ENCODE measurements at regions not wholly inside any gene's neighbourhood (a gene's known extent, or its start where the extent isn't known, plus 50 kb on each side); places are given as distances from the start of the nearest gene placed in this dataset.

GRCh38 chr13:85260896-85261295 is 538.3 kb downstream of the SLITRK6 start:
- Histone ChIP-seq H3K36me3 (ENCODE audit: insufficient read depth, low read length) (no peaks in the 10 kb centered on the region), H3K79me2 (ENCODE audit: insufficient read depth, low read length) (no peaks in the 10 kb centered on the region), H3K4me3 (ENCODE audit: insufficient read depth, low read depth, low read length) (no peak overlapping the region), H3K4me1 (ENCODE audit: insufficient read depth, low read length) (no peaks in the 10 kb centered on the region), H3K27ac (ENCODE audit: low read depth, low read length) (no peak overlapping the region), H3K4me2 (ENCODE audit: low read length) (no peak overlapping the region), H3K27me3 (ENCODE audit: insufficient read depth, low read length) (no peaks in the 10 kb centered on the region), H3K9ac (ENCODE audit: low read length) (no peak overlapping the region), H2AFZ (ENCODE audit: low read depth, low read length) (no peak overlapping the region), H3K9me3 (ENCODE audit: insufficient read depth, low read depth, low read length) (no peaks in the 10 kb centered on the region), H4K20me1 (ENCODE audit: insufficient read depth, low read length) (no peaks in the 10 kb centered on the region)
- Mint-ChIP-seq H3K27me3 (ENCODE audit: low read depth, unreplicated experiment) (no peaks in the 10 kb centered on the region), H3K4me3 (ENCODE audit: unreplicated experiment) (no peak overlapping the region), H3K27ac (ENCODE audit: unreplicated experiment) (no peak overlapping the region), H3K36me3 (ENCODE audit: low read depth, unreplicated experiment) (no peaks in the 10 kb centered on the region), H3K4me1 (ENCODE audit: low read depth, unreplicated experiment) (no peaks in the 10 kb centered on the region), H3K9me3 (ENCODE audit: unreplicated experiment) (no peaks in the 10 kb centered on the region)
- DNase-seq (ENCODE audit: low read depth), result no peak
- TF ChIP-seq CTCF (IDR thresholded peaks at IDR 0.05; ENCODE audit: insufficient read depth, low read depth, low read length), result no peak
- TF ChIP-seq EZH2 (IDR thresholded peaks at IDR 0.05; ENCODE audit: insufficient read depth, low read length), result no peak
- no peak for FAIRE-seq

- Histone ChIP-seq H3K79me2 (ENCODE audit: insufficient read depth, low read length) (no peaks in the 10 kb centered on the region), H3K9ac (ENCODE audit: low read length) (no peak overlapping the region), H3K36me3 (ENCODE audit: insufficient read depth, low read length) (no peaks in the 10 kb centered on the region), H3K4me3 (ENCODE audit: insufficient read depth, low read depth, low read length) (no peak overlapping the region), H2AFZ (ENCODE audit: low read depth, low read length) (no peak overlapping the region), H3K9me3 (ENCODE audit: insufficient read depth, low read depth, low read length) (no peaks in the 10 kb centered on the region), H3K4me1 (ENCODE audit: insufficient read depth, low read length) (no peaks in the 10 kb centered on the region), H3K27ac (ENCODE audit: low read depth, low read length) (no peak overlapping the region), H3K4me2 (ENCODE audit: low read length) (no peak overlapping the region), H4K20me1 (ENCODE audit: insufficient read depth, low read length) (no peaks in the 10 kb centered on the region), H3K27me3 (ENCODE audit: insufficient read depth, low read length) (no peaks in the 10 kb centered on the region)
- TF ChIP-seq EZH2 (IDR thresholded peaks at IDR 0.05; ENCODE audit: insufficient read depth, low read length) (no peak), CTCF (IDR thresholded peaks at IDR 0.05; ENCODE audit: insufficient read depth, low read depth, low read length) (no peak)
- DNase-seq (ENCODE audit: low read depth) (no peak), FAIRE-seq (no peak)
- no peaks in the 10 kb centered on the region for H3K36me3 Mint-ChIP-seq (ENCODE audit: low read depth, unreplicated experiment)
- peaks cover 6% of the 10 kb centered on the region for H3K9me3 Mint-ChIP-seq (ENCODE audit: unreplicated experiment)
- H3K4me1 Mint-ChIP-seq (ENCODE audit: low read depth, unreplicated experiment), result no peaks in the 10 kb centered on the region
- H3K27ac Mint-ChIP-seq (ENCODE audit: unreplicated experiment), result no peak overlapping the region
- no peaks in the 10 kb centered on the region for H3K27me3 Mint-ChIP-seq (ENCODE audit: low read depth, unreplicated experiment)
- H3K4me3 Mint-ChIP-seq (ENCODE audit: unreplicated experiment), result no peak overlapping the region
Measured at GRCh38 chr13:85255978-85256377, 543.2 kb downstream of the SLITRK6 start.

GRCh38 chr13:85254641-85255040 is 544.6 kb downstream of the SLITRK6 start:
- H3K4me3 Mint-ChIP-seq (ENCODE audit: unreplicated experiment), result no peak overlapping the region
- Histone ChIP-seq H3K9me3 (ENCODE audit: insufficient read depth, low read depth, low read length) (no peaks in the 10 kb centered on the region), H3K36me3 (ENCODE audit: insufficient read depth, low read length) (no peaks in the 10 kb centered on the region), H4K20me1 (ENCODE audit: insufficient read depth, low read length) (no peaks in the 10 kb centered on the region), H3K27ac (ENCODE audit: low read depth, low read length) (no peak overlapping the region), H3K4me1 (ENCODE audit: insufficient read depth, low read length) (no peaks in the 10 kb centered on the region), H3K79me2 (ENCODE audit: insufficient read depth, low read length) (no peaks in the 10 kb centered on the region), H3K4me3 (ENCODE audit: insufficient read depth, low read depth, low read length) (no peak overlapping the region), H3K4me2 (ENCODE audit: low read length) (no peak overlapping the region), H3K27me3 (ENCODE audit: insufficient read depth, low read length) (no peaks in the 10 kb centered on the region), H3K9ac (ENCODE audit: low read length) (no peak overlapping the region), H2AFZ (ENCODE audit: low read depth, low read length) (no peak overlapping the region)
- H3K36me3 Mint-ChIP-seq (ENCODE audit: low read depth, unreplicated experiment), result no peaks in the 10 kb centered on the region
- TF ChIP-seq EZH2 (IDR thresholded peaks at IDR 0.05; ENCODE audit: insufficient read depth, low read length), result no peak
- TF ChIP-seq CTCF (IDR thresholded peaks at IDR 0.05; ENCODE audit: insufficient read depth, low read depth, low read length), result no peak
- no peaks in the 10 kb centered on the region for H3K4me1 Mint-ChIP-seq (ENCODE audit: low read depth, unreplicated experiment)
- H3K9me3 Mint-ChIP-seq (ENCODE audit: unreplicated experiment), result peaks cover 6% of the 10 kb centered on the region
- H3K27me3 Mint-ChIP-seq (ENCODE audit: low read depth, unreplicated experiment), result no peaks in the 10 kb centered on the region
- DNase-seq (ENCODE audit: low read depth) (no peak), FAIRE-seq (no peak)
- no peak overlapping the region for H3K27ac Mint-ChIP-seq (ENCODE audit: unreplicated experiment)

Data from astrocyte (in vitro differentiated cells and primary cell).